ENCODE measurements at regions not wholly inside any gene's neighbourhood (a gene's known extent, or its start where the extent isn't known, plus 50 kb on each side); places are given as distances from the start of the nearest gene placed in this dataset.

DNA sequence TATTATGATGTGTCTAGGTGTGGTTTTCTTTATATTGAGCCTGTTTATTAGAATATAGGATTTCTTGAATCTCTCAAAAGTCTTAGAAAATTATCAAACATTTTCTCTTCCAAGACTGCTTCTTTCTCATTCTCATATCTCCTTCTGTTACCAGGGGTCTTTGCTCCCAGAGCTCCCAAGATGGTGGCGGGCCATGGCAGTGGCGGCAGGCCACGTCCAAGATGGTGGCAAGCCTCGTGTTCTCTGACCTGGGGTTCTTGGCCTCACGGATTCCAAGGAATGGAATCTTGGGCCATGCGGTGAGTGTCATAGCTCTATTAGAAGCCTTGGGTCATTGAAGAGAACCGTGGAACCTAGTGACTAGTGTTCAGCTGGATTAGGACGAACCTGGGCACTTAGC, 248.9 kb downstream of the SMARCA2 start:
- no peak for TF ChIP-seq EZH2 (IDR thresholded peaks at IDR 0.05; ENCODE audit: low read depth, unreplicated experiment)
- TF ChIP-seq, protein P1, sequence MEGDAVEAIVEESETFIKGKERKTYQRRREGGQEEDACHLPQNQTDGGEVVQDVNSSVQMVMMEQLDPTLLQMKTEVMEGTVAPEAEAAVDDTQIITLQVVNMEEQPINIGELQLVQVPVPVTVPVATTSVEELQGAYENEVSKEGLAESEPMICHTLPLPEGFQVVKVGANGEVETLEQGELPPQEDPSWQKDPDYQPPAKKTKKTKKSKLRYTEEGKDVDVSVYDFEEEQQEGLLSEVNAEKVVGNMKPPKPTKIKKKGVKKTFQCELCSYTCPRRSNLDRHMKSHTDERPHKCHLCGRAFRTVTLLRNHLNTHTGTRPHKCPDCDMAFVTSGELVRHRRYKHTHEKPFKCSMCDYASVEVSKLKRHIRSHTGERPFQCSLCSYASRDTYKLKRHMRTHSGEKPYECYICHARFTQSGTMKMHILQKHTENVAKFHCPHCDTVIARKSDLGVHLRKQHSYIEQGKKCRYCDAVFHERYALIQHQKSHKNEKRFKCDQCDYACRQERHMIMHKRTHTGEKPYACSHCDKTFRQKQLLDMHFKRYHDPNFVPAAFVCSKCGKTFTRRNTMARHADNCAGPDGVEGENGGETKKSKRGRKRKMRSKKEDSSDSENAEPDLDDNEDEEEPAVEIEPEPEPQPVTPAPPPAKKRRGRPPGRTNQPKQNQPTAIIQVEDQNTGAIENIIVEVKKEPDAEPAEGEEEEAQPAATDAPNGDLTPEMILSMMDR (conservative IDR thresholded peaks at IDR 0.05; ENCODE audit: low read depth in 2 of 2): no peak
- TF ChIP-seq, protein P2, sequence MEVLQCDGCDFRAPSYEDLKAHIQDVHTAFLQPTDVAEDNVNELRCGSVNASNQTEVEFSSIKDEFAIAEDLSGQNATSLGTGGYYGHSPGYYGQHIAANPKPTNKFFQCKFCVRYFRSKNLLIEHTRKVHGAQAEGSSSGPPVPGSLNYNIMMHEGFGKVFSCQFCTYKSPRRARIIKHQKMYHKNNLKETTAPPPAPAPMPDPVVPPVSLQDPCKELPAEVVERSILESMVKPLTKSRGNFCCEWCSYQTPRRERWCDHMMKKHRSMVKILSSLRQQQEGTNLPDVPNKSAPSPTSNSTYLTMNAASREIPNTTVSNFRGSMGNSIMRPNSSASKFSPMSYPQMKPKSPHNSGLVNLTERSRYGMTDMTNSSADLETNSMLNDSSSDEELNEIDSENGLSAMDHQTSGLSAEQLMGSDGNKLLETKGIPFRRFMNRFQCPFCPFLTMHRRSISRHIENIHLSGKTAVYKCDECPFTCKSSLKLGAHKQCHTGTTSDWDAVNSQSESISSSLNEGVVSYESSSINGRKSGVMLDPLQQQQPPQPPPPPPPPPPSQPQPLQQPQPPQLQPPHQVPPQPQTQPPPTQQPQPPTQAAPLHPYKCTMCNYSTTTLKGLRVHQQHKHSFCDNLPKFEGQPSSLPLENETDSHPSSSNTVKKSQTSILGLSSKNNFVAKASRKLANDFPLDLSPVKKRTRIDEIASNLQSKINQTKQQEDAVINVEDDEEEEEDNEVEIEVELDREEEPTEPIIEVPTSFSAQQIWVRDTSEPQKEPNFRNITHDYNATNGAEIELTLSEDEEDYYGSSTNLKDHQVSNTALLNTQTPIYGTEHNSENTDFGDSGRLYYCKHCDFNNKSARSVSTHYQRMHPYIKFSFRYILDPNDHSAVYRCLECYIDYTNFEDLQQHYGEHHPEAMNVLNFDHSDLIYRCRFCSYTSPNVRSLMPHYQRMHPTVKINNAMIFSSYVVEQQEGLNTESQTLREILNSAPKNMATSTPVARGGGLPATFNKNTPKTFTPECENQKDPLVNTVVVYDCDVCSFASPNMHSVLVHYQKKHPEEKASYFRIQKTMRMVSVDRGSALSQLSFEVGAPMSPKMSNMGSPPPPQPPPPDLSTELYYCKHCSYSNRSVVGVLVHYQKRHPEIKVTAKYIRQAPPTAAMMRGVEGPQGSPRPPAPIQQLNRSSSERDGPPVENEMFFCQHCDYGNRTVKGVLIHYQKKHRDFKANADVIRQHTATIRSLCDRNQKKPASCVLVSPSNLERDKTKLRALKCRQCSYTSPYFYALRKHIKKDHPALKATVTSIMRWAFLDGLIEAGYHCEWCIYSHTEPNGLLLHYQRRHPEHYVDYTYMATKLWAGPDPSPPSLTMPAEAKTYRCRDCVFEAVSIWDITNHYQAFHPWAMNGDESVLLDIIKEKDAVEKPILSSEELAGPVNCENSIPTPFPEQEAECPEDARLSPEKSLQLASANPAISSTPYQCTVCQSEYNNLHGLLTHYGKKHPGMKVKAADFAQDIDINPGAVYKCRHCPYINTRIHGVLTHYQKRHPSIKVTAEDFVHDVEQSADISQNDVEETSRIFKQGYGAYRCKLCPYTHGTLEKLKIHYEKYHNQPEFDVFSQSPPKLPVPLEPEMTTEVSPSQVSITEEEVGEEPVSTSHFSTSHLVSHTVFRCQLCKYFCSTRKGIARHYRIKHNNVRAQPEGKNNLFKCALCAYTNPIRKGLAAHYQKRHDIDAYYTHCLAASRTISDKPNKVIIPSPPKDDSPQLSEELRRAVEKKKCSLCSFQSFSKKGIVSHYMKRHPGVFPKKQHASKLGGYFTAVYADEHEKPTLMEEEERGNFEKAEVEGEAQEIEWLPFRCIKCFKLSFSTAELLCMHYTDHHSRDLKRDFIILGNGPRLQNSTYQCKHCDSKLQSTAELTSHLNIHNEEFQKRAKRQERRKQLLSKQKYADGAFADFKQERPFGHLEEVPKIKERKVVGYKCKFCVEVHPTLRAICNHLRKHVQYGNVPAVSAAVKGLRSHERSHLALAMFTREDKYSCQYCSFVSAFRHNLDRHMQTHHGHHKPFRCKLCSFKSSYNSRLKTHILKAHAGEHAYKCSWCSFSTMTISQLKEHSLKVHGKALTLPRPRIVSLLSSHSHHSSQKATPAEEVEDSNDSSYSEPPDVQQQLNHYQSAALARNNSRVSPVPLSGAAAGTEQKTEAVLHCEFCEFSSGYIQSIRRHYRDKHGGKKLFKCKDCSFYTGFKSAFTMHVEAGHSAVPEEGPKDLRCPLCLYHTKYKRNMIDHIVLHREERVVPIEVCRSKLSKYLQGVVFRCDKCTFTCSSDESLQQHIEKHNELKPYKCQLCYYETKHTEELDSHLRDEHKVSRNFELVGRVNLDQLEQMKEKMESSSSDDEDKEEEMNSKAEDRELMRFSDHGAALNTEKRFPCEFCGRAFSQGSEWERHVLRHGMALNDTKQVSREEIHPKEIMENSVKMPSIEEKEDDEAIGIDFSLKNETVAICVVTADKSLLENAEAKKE (CRISPR knock-in tag; IDR thresholded peaks at IDR 0.05): no peak
- TF ChIP-seq, protein P3, sequence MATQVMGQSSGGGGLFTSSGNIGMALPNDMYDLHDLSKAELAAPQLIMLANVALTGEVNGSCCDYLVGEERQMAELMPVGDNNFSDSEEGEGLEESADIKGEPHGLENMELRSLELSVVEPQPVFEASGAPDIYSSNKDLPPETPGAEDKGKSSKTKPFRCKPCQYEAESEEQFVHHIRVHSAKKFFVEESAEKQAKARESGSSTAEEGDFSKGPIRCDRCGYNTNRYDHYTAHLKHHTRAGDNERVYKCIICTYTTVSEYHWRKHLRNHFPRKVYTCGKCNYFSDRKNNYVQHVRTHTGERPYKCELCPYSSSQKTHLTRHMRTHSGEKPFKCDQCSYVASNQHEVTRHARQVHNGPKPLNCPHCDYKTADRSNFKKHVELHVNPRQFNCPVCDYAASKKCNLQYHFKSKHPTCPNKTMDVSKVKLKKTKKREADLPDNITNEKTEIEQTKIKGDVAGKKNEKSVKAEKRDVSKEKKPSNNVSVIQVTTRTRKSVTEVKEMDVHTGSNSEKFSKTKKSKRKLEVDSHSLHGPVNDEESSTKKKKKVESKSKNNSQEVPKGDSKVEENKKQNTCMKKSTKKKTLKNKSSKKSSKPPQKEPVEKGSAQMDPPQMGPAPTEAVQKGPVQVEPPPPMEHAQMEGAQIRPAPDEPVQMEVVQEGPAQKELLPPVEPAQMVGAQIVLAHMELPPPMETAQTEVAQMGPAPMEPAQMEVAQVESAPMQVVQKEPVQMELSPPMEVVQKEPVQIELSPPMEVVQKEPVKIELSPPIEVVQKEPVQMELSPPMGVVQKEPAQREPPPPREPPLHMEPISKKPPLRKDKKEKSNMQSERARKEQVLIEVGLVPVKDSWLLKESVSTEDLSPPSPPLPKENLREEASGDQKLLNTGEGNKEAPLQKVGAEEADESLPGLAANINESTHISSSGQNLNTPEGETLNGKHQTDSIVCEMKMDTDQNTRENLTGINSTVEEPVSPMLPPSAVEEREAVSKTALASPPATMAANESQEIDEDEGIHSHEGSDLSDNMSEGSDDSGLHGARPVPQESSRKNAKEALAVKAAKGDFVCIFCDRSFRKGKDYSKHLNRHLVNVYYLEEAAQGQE (IDR thresholded peaks at IDR 0.05; ENCODE audit: unreplicated experiment): no peak
- no peak for TF ChIP-seq POLR2AphosphoS5 (IDR thresholded peaks at IDR 0.05; ENCODE audit: low read depth)
- TF ChIP-seq, protein P4, sequence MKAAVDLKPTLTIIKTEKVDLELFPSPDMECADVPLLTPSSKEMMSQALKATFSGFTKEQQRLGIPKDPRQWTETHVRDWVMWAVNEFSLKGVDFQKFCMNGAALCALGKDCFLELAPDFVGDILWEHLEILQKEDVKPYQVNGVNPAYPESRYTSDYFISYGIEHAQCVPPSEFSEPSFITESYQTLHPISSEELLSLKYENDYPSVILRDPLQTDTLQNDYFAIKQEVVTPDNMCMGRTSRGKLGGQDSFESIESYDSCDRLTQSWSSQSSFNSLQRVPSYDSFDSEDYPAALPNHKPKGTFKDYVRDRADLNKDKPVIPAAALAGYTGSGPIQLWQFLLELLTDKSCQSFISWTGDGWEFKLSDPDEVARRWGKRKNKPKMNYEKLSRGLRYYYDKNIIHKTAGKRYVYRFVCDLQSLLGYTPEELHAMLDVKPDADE (IDR thresholded peaks at IDR 0.05): no peak
- no peak for TF ChIP-seq NANOG (IDR thresholded peaks at IDR 0.05; ENCODE audit: borderline replicate concordance)
- no peak for TF ChIP-seq EZH2phosphoT487 (IDR thresholded peaks at IDR 0.05; ENCODE audit: unreplicated experiment)
- no peak for TF ChIP-seq CREB1 (CRISPR knock-in tag; IDR thresholded peaks at IDR 0.05; ENCODE audit: low read depth)
